HUES64 (cell line): ENCODE measurements at regions not wholly inside any gene's neighbourhood (a gene's known extent, or its start where the extent isn't known, plus 50 kb on each side); places are given as distances from the start of the nearest gene placed in this dataset.
"Not testable (repeated sequence)": the region's sequence is repeated elsewhere in the genome, so short reads cannot be mapped to it uniquely, and the experiment has no call there.

Source experiments
- H3K27ac ChIP-seq: 2 replicates; pipeline ENCODE4 v1.7.0; 2013; ENCODE audit warnings: low read depth, low read length, inconsistent platforms
- H3K27me3 ChIP-seq: 2 replicates; pipeline ENCODE4 v1.6.1; 2013; ENCODE audit warnings: mild to moderate bottlenecking, low read length; ENCODE audit not compliant: insufficient read depth
- H3K36me3 ChIP-seq: 2 replicates; pipeline ENCODE4 v1.6.1; 2013; ENCODE audit warnings: mild to moderate bottlenecking, low read length; ENCODE audit not compliant: insufficient read depth
- H3K4me1 ChIP-seq: 2 replicates; pipeline ENCODE4 v1.6.1; 2013; ENCODE audit warnings: mild to moderate bottlenecking, low read length, moderate library complexity; ENCODE audit not compliant: insufficient read depth
- H3K4me3 ChIP-seq: 2 replicates; pipeline ENCODE4 v1.5.1; 2013; ENCODE audit warnings: mild to moderate bottlenecking, low read length, moderate library complexity
- H3K9ac ChIP-seq: 2 replicates; pipeline ENCODE4 v1.6.1; 2013; ENCODE audit warnings: mild to moderate bottlenecking, low read depth, low read length
- H3K9me3 ChIP-seq: 2 replicates; pipeline ENCODE4 v1.6.1; 2013; ENCODE audit warnings: low read depth, low read length; ENCODE audit not compliant: insufficient read depth
- WGBS: fragments of 150-250, 120-280 bp; methylation state at CpG from one replicate; pipeline ENCODE4 v1.1.7; 2013; ENCODE audit warnings: missing lambda C conversion rate; 5-methylcytosine and 5-hydroxymethylcytosine counted together

GRCh38 chr6:94623586-94623985, 953.7 kb upstream of the MANEA start:
- Histone ChIP-seq H3K9me3 (no peaks in the 10 kb centered on the region), H3K4me1 (no peaks in the 10 kb centered on the region), H3K27me3 (no peaks in the 10 kb centered on the region), H3K27ac (no peak overlapping the region), H3K36me3 (no peaks in the 10 kb centered on the region), H3K4me3 (no peak overlapping the region), H3K9ac (no peak overlapping the region)

- no peak overlapping the region for H3K27ac ChIP-seq
- H3K9me3 ChIP-seq, result no peaks in the 10 kb centered on the region
- H3K4me1 ChIP-seq, result no peaks in the 10 kb centered on the region
- H3K36me3 ChIP-seq, result no peaks in the 10 kb centered on the region
- no peaks in the 10 kb centered on the region for H3K27me3 ChIP-seq
- H3K4me3 ChIP-seq, result no peak overlapping the region
- H3K9ac ChIP-seq, result no peak overlapping the region
Observed at GRCh38 chr6:94622783-94623182, 954.6 kb upstream of the MANEA start.

- WGBS, result 67% methylated on average over 1 of the region's 1 CpG
- no peak overlapping the region for H3K27ac ChIP-seq
Observed at GRCh38 chr6:94600636-94601035, 976.7 kb upstream of the MANEA start.

GRCh38 chr6:94597487-94597886, 979.8 kb upstream of the MANEA start:
- no peak overlapping the region for H3K4me3 ChIP-seq
- WGBS, result 96% methylated on average over 1 of the region's 2 CpGs
- H3K9me3 ChIP-seq, result no peaks in the 10 kb centered on the region
- H3K27me3 ChIP-seq, result no peaks in the 10 kb centered on the region
- H3K4me1 ChIP-seq, result no peaks in the 10 kb centered on the region
- no peaks in the 10 kb centered on the region for H3K36me3 ChIP-seq
- no peak overlapping the region for H3K27ac ChIP-seq
- H3K9ac ChIP-seq, result no peak overlapping the region

More at GRCh38 chr6:94600636-94601035, 976.7 kb upstream of the MANEA start:
- H3K36me3 ChIP-seq, result no peaks in the 10 kb centered on the region
- no peak overlapping the region for H3K4me3 ChIP-seq
- H3K27me3 ChIP-seq, result no peaks in the 10 kb centered on the region
- no peak overlapping the region for H3K9ac ChIP-seq
- H3K4me1 ChIP-seq, result no peaks in the 10 kb centered on the region
- peaks cover 18% of the 10 kb centered on the region for H3K9me3 ChIP-seq

GRCh38 chr6:94590416-94590815, 986.9 kb upstream of the MANEA start:
- no peaks in the 10 kb centered on the region for H3K36me3 ChIP-seq
- no peaks in the 10 kb centered on the region for H3K9me3 ChIP-seq
- H3K4me1 ChIP-seq, result no peaks in the 10 kb centered on the region
- 96% methylated on average over 6 of the region's 6 CpGs for WGBS
- H3K27me3 ChIP-seq, result no peaks in the 10 kb centered on the region
- H3K27ac ChIP-seq, result no peak overlapping the region
- H3K4me3 ChIP-seq, result no peak overlapping the region
- no peak overlapping the region for H3K9ac ChIP-seq

GRCh38 chr6:94588301-94588700, 989.0 kb upstream of the MANEA start:
- H3K27me3 ChIP-seq, result no peaks in the 10 kb centered on the region
- H3K9me3 ChIP-seq, result no peaks in the 10 kb centered on the region
- H3K4me1 ChIP-seq, result no peaks in the 10 kb centered on the region
- no peak overlapping the region for H3K4me3 ChIP-seq
- WGBS, result 94% methylated on average over 3 of the region's 3 CpGs
- H3K36me3 ChIP-seq, result no peaks in the 10 kb centered on the region
- H3K9ac ChIP-seq, result no peak overlapping the region
- no peak overlapping the region for H3K27ac ChIP-seq

- Histone ChIP-seq H3K4me3 (no peak overlapping the region), H3K27me3 (no peaks in the 10 kb centered on the region), H3K36me3 (no peaks in the 10 kb centered on the region), H3K9ac (no peak overlapping the region), H3K27ac (no peak overlapping the region), H3K9me3 (no peaks in the 10 kb centered on the region), H3K4me1 (no peaks in the 10 kb centered on the region)
- WGBS, result 92% methylated on average over 2 of the region's 2 CpGs
Observed at GRCh38 chr6:94584211-94584610, 993.1 kb upstream of the MANEA start.

GRCh38 chr6:94570581-94570980, 1006.8 kb upstream of the MANEA start:
- Histone ChIP-seq H3K36me3 (no peaks in the 10 kb centered on the region), H3K27ac (no peak overlapping the region), H3K4me1 (no peaks in the 10 kb centered on the region), H3K27me3 (no peaks in the 10 kb centered on the region), H3K9ac (no peak overlapping the region), H3K9me3 (no peaks in the 10 kb centered on the region), H3K4me3 (no peak overlapping the region)
- 95% methylated on average over 5 of the region's 5 CpGs for WGBS

- Histone ChIP-seq H3K4me1 (no peaks in the 10 kb centered on the region), H3K9me3 (no peaks in the 10 kb centered on the region), H3K27ac (no peak overlapping the region), H3K27me3 (no peaks in the 10 kb centered on the region), H3K4me3 (no peak overlapping the region), H3K36me3 (no peaks in the 10 kb centered on the region), H3K9ac (no peak overlapping the region)
- 92% methylated on average over 2 of the region's 2 CpGs for WGBS
Observed at GRCh38 chr6:94562846-94563245, 1014.5 kb upstream of the MANEA start.

GRCh38 chr6:94559829-94560537, 1017.4 kb upstream of the MANEA start:
- peak overlapping the region; percentile 12; the same call in 1 of the 2 replicates for H3K4me3 ChIP-seq
- no peaks in the 10 kb centered on the region for H3K9me3 ChIP-seq
- 96% methylated on average over 1 of the region's 1 CpG for WGBS
- H3K27me3 ChIP-seq, result no peaks in the 10 kb centered on the region
- no peaks in the 10 kb centered on the region for H3K4me1 ChIP-seq
- H3K27ac ChIP-seq, result no peak overlapping the region
- H3K9ac ChIP-seq, result no peak overlapping the region
- no peaks in the 10 kb centered on the region for H3K36me3 ChIP-seq

GRCh38 chr6:94557207-94557606, 1020.1 kb upstream of the MANEA start:
- H3K9me3 ChIP-seq, H3K27me3 ChIP-seq, H3K36me3 ChIP-seq, H3K4me1 ChIP-seq, H3K9ac ChIP-seq, H3K27ac ChIP-seq, H3K4me3 ChIP-seq: not testable (repeated sequence)
- WGBS, result 96% methylated on average over 11 of the region's 11 CpGs

GRCh38 chr6:94548201-94548600, 1029.1 kb upstream of the MANEA start:
- no peak overlapping the region for H3K4me3 ChIP-seq

More at GRCh38 chr6:94548201-94548600, 1029.1 kb upstream of the MANEA start:
- Histone ChIP-seq H3K27me3 (no peaks in the 10 kb centered on the region), H3K9ac (no peak overlapping the region), H3K9me3 (no peaks in the 10 kb centered on the region), H3K27ac (no peak overlapping the region), H3K36me3 (no peaks in the 10 kb centered on the region), H3K4me1 (no peaks in the 10 kb centered on the region)
- WGBS, result 92% methylated on average over 4 of the region's 4 CpGs
